MCF 10A (cell line): ENCODE measurements at regions not wholly inside any gene's neighbourhood (a gene's known extent, or its start where the extent isn't known, plus 50 kb on each side); places are given as distances from the start of the nearest gene placed in this dataset.

Experiments used
- BruUV-seq: library from RNA; stranded (reverse); fragments of 400-500 nt; replicated peaks from 2 replicates; lab custom pipeline; 2021; lab: Mats Ljungman, UMichigan
- CTCF ChIA-PET: fragments of 300-600 bp; sonication (Branson Sonifier 250); formaldehyde crosslinking; extraction: SDS; loops from one replicate; lab custom pipeline; 2021; ENCODE audit warnings: antibody characterized with exemption, inconsistent platforms; lab: Yijun Ruan, JAX
- POLR2A ChIA-PET: fragments of 300-600, 350-650 bp; sonication (Branson Sonifier 250); formaldehyde crosslinking; extraction: SDS; loops from one replicate; lab custom pipeline; 2020; ENCODE audit warnings: antibody characterized with exemption, inconsistent platforms; lab: Yijun Ruan, JAX
- DNase-seq: peaks from one replicate; pipeline ENCODE4 v3.0.0-alpha.2; 2018; ENCODE audit not compliant: unreplicated experiment
- H3K27ac Mint-ChIP-seq: one replicate; pipeline ENCODE4 v1.8.0; 2022; ENCODE audit warnings: mild to moderate bottlenecking, low read depth, mixed read lengths; ENCODE audit not compliant: unreplicated experiment
- H3K27me3 Mint-ChIP-seq: one replicate; pipeline ENCODE4 v1.8.0; 2022; ENCODE audit warnings: mixed read lengths; ENCODE audit not compliant: insufficient read depth, unreplicated experiment
- H3K36me3 Mint-ChIP-seq: one replicate; pipeline ENCODE4 v1.8.0; 2022; ENCODE audit warnings: mild to moderate bottlenecking, moderate library complexity, mixed read lengths; ENCODE audit not compliant: insufficient read depth, unreplicated experiment
- H3K4me1 Mint-ChIP-seq: one replicate; pipeline ENCODE4 v1.8.0; 2022; ENCODE audit warnings: mixed read lengths; ENCODE audit not compliant: insufficient read depth, unreplicated experiment
- H3K4me3 Mint-ChIP-seq: one replicate; pipeline ENCODE4 v1.8.0; 2022; ENCODE audit warnings: mild to moderate bottlenecking, moderate library complexity, mixed read lengths; ENCODE audit not compliant: unreplicated experiment
- H3K9me3 Mint-ChIP-seq: one replicate; pipeline ENCODE4 v1.8.0; 2022; ENCODE audit warnings: mixed read lengths; ENCODE audit not compliant: unreplicated experiment
- intact Hi-C: fragments of 100-400 bp; cut with micrococcal nuclease; formaldehyde crosslinking; loops from 2 replicates; pipeline ENCODE4 v1.14.1; 2022
- TF ChIP-seq, protein P1 (sequence below): fragments of 200-600 bp; IDR thresholded peaks from one replicate; pipeline ENCODE4 v1.8.0; 2022; ENCODE audit warnings: antibody characterized with exemption, mild to moderate bottlenecking; ENCODE audit not compliant: unreplicated experiment

- H3K9me3 Mint-ChIP-seq = no peaks in the 10 kb centered on the region
- no peak overlapping the region for H3K27ac Mint-ChIP-seq
- BruUV-seq = no TSS peak
- ChIA-PET CTCF (interaction anchor here (0.6 to 1.4 kb wide), 2 partner anchors 37 to 432 kb away, joined by 3 read pairs; no protein-coding TSS in a partner anchor), POLR2A (no interaction called here)
- no peak for DNase-seq
- H3K27me3 Mint-ChIP-seq = no peaks in the 10 kb centered on the region
- TF ChIP-seq, protein P1, sequence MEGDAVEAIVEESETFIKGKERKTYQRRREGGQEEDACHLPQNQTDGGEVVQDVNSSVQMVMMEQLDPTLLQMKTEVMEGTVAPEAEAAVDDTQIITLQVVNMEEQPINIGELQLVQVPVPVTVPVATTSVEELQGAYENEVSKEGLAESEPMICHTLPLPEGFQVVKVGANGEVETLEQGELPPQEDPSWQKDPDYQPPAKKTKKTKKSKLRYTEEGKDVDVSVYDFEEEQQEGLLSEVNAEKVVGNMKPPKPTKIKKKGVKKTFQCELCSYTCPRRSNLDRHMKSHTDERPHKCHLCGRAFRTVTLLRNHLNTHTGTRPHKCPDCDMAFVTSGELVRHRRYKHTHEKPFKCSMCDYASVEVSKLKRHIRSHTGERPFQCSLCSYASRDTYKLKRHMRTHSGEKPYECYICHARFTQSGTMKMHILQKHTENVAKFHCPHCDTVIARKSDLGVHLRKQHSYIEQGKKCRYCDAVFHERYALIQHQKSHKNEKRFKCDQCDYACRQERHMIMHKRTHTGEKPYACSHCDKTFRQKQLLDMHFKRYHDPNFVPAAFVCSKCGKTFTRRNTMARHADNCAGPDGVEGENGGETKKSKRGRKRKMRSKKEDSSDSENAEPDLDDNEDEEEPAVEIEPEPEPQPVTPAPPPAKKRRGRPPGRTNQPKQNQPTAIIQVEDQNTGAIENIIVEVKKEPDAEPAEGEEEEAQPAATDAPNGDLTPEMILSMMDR = no peak
- intact Hi-C loops = loop anchor here (5.0 kb wide), 1 partner anchor 248 kb away; no protein-coding TSS in a partner anchor
- no peaks in the 10 kb centered on the region for H3K36me3 Mint-ChIP-seq
- peaks cover 15% of the 10 kb centered on the region for H3K4me1 Mint-ChIP-seq
- H3K4me3 Mint-ChIP-seq = no peak overlapping the region
Observed at GRCh38 chr1:10939654-10940450, 72.6 kb upstream of the TARDBP start.

DNA sequence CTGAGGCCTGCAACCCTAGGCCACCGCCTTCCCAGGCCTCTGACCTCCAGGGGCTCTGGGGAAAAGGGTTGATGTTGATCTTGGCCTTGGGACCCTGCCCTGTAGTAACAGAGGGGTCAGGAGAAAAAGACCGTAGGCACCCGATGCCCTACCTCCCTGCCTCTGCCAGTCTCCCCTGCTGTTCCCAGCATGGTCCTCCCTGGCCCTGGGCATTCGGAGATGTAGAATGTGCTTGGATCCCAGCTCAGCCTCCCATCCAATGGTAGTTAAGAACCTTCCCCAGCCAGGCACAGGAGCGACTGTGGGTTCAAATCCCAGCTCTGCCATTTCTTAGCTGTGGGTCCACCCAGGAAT lies 72.0 kb upstream of the TARDBP start:
- no peaks in the 10 kb centered on the region for H3K36me3 Mint-ChIP-seq
- intact Hi-C loops = loop anchor here (5.0 kb wide), 1 partner anchor 248 kb away; no protein-coding TSS in a partner anchor
- H3K4me1 Mint-ChIP-seq = peaks cover 15% of the 10 kb centered on the region
- ChIA-PET CTCF (interaction anchor here (0.6 to 1.4 kb wide), 2 partner anchors 36 to 432 kb away, joined by 3 read pairs; no protein-coding TSS in a partner anchor), POLR2A (no interaction called here)
- no peak overlapping the region for H3K4me3 Mint-ChIP-seq
- H3K9me3 Mint-ChIP-seq = no peaks in the 10 kb centered on the region
- BruUV-seq = no TSS peak
- H3K27ac Mint-ChIP-seq = no peak overlapping the region
- DNase-seq = no peak
- H3K27me3 Mint-ChIP-seq = peaks cover 6% of the 10 kb centered on the region
- TF ChIP-seq, protein P1 = no peak

- TF ChIP-seq, protein P1 = no peak
- no peak for DNase-seq
- BruUV-seq = no TSS peak
- Mint-ChIP-seq H3K4me3 (no peak overlapping the region), H3K27ac (no peak overlapping the region), H3K9me3 (no peaks in the 10 kb centered on the region), H3K4me1 (peaks cover 15% of the 10 kb centered on the region), H3K36me3 (no peaks in the 10 kb centered on the region), H3K27me3 (peaks cover 10% of the 10 kb centered on the region)
- intact Hi-C loops = loop anchor here (5.0 kb wide), 1 partner anchor 249 kb away; no protein-coding TSS in a partner anchor
- ChIA-PET CTCF (interaction anchor here (0.6 to 1.4 kb wide), 2 partner anchors 36 to 433 kb away, joined by 3 read pairs; no protein-coding TSS in a partner anchor), POLR2A (no interaction called here)
Observed at GRCh38 chr1:10940838-10941237, 71.6 kb upstream of the TARDBP start.

- ChIA-PET CTCF (interaction anchor here (0.6 to 1.4 kb wide), 13 partner anchors 9 to 551 kb away, joined by 3 to 5 read pairs (median 3); no protein-coding TSS in a partner anchor), POLR2A (interaction anchor here (0.5 to 1.4 kb wide), 3 partner anchors 34 to 149 kb away, joined by 3 to 8 read pairs (median 3); no protein-coding TSS in a partner anchor)
- BruUV-seq = no TSS peak
- H3K27ac Mint-ChIP-seq = no peak overlapping the region
- H3K4me3 Mint-ChIP-seq = no peak overlapping the region
- H3K36me3 Mint-ChIP-seq = no peaks in the 10 kb centered on the region
- intact Hi-C loops = loop anchor here (1.0 to 5.0 kb wide), 3 partner anchors 250 to 435 kb away; no protein-coding TSS in a partner anchor
- no peaks in the 10 kb centered on the region for H3K9me3 Mint-ChIP-seq
- peaks cover 15% of the 10 kb centered on the region for H3K4me1 Mint-ChIP-seq
- TF ChIP-seq, protein P1 = peak; percentile 98
- H3K27me3 Mint-ChIP-seq = peaks cover 11% of the 10 kb centered on the region
- DNase-seq = peak; percentile 56
Observed at GRCh38 chr1:10941891-10942541, 70.4 kb upstream of the TARDBP start.
